CD4-positive, alpha-beta T cell (primary cell): ENCODE measurements at regions not wholly inside any gene's neighbourhood (a gene's known extent, or its start where the extent isn't known, plus 50 kb on each side); places are given as distances from the start of the nearest gene placed in this dataset.

Experiments
- ATAC-seq: fragments of 200-7000 bp; cut with Tn5 transposase; one replicate; pipeline ENCODE4 v1.10.0; 2022; ENCODE audit warnings: mild to moderate bottlenecking; ENCODE audit not compliant: poor library complexity
- CTCF ChIA-PET: fragments of 350-600 bp; sonication (Branson Sonifier 250); formaldehyde crosslinking; loops from one replicate; lab custom pipeline; 2021; ENCODE audit warnings: antibody characterized with exemption, inconsistent platforms; lab: Charles Lee
- POLR2A ChIA-PET: fragments of 350-600 bp; sonication (Branson Sonifier 250); formaldehyde crosslinking; loops from one replicate; lab custom pipeline; 2021; ENCODE audit warnings: antibody characterized with exemption, inconsistent platforms; lab: Charles Lee
- DNase-seq, 14 experiments: peaks; one replicate each; pipeline ENCODE4 v3.0.0-alpha.2; 2013 to 2020; ENCODE audit warnings: mixed read lengths in 2 of 14
- H3K27ac ChIP-seq, 2 donors: one replicate each; pipeline versions ENCODE4 v1.5.1 to v1.7.0; 2013; ENCODE audit warnings: low read length in 2 of 2, low read depth in 1 of 2, mild to moderate bottlenecking in 1 of 2
- H3K27me3 ChIP-seq, 2 experiments: 1 replicate in 1 of 2; 2 replicates in 1 of 2; pipeline versions ENCODE4 v1.6.1 to v1.7.0; 2013; ENCODE audit warnings: low read length in 2 of 2, control low read depth in 1 of 2, mild to moderate bottlenecking in 1 of 2, moderate library complexity in 1 of 2; ENCODE audit not compliant: insufficient read depth in 2 of 2, control insufficient read depth in 1 of 2
- H3K36me3 ChIP-seq: one replicate; pipeline ENCODE4 v1.6.1; 2013; ENCODE audit warnings: low read length, control low read depth; ENCODE audit not compliant: insufficient read depth
- H3K4me1 ChIP-seq: one replicate; pipeline ENCODE4 v1.6.1; 2013; ENCODE audit warnings: low read length, control low read depth; ENCODE audit not compliant: insufficient read depth
- H3K4me3 ChIP-seq: one replicate; pipeline ENCODE4 v1.5.1; 2013; ENCODE audit warnings: mild to moderate bottlenecking, low read length, moderate library complexity
- H3K9me3 ChIP-seq, 2 experiments: 1 replicate in 1 of 2; 2 replicates in 1 of 2; pipeline versions ENCODE4 v1.6.1 to v1.7.0; 2013; ENCODE audit warnings: low read length in 2 of 2, mild to moderate bottlenecking in 2 of 2, control low read depth in 1 of 2, moderate library complexity in 1 of 2; ENCODE audit not compliant: control insufficient read depth in 1 of 2, insufficient read depth in 1 of 2
- H3K27ac Mint-ChIP-seq: one replicate; pipeline ENCODE4 v1.8.0; 2020; ENCODE audit warnings: mixed read lengths
- H3K27me3 Mint-ChIP-seq: one replicate; pipeline ENCODE4 v1.8.0; 2021; ENCODE audit warnings: mixed read lengths
- H3K36me3 Mint-ChIP-seq: one replicate; pipeline ENCODE4 v1.8.0; 2021; ENCODE audit warnings: low read depth, mixed read lengths
- H3K4me1 Mint-ChIP-seq: one replicate; pipeline ENCODE4 v1.8.0; 2021; ENCODE audit warnings: low read depth, mixed read lengths
- H3K4me3 Mint-ChIP-seq: one replicate; pipeline ENCODE4 v1.8.0; 2020; ENCODE audit warnings: mild to moderate bottlenecking, mixed read lengths
- H3K9me3 Mint-ChIP-seq: one replicate; pipeline ENCODE4 v1.8.0; 2020; ENCODE audit warnings: mixed read lengths
- CTCF ChIP-seq: fragments of 200-600 bp; IDR thresholded peaks from one replicate; pipeline ENCODE4 v1.8.0; 2022; ENCODE audit warnings: antibody characterized with exemption, mild to moderate bottlenecking
- intact Hi-C, 2 experiments: fragments of 100-400 bp; cut with DNase I in 1 of 2; cut with micrococcal nuclease in 1 of 2; formaldehyde crosslinking; loops; one replicate each; pipeline versions ENCODE4 v1.15.1 to v1.9.0; 2023 to 2025; cut with DNase I, micrococcal nuclease

- no peak overlapping the region for H3K27ac ChIP-seq
- intact Hi-C loops, result no loop called here
- Mint-ChIP-seq H3K36me3 (no peaks in the 10 kb centered on the region), H3K27ac (no peak overlapping the region), H3K9me3 (no peaks in the 10 kb centered on the region), H3K27me3 (peaks cover 15% of the 10 kb centered on the region), H3K4me3 (no peak overlapping the region), H3K4me1 (no peaks in the 10 kb centered on the region)
- no peaks in the 10 kb centered on the region for H3K4me1 ChIP-seq
- no peak overlapping the region for H3K4me3 ChIP-seq
- ATAC-seq, result no peak
- no peak for TF ChIP-seq CTCF
- DNase-seq, result no peak
- H3K27me3 ChIP-seq, result no peaks in the 10 kb centered on the region
- no peaks in the 10 kb centered on the region for H3K36me3 ChIP-seq
- ChIA-PET POLR2A (no interaction called here), CTCF (no interaction called here)
- peaks cover 0 to 4% of the 10 kb centered on the region in 2 experiments for H3K9me3 ChIP-seq
Observed at GRCh38 chr15:96158938-96159337, 171.6 kb upstream of the NR2F2 start.

DNA sequence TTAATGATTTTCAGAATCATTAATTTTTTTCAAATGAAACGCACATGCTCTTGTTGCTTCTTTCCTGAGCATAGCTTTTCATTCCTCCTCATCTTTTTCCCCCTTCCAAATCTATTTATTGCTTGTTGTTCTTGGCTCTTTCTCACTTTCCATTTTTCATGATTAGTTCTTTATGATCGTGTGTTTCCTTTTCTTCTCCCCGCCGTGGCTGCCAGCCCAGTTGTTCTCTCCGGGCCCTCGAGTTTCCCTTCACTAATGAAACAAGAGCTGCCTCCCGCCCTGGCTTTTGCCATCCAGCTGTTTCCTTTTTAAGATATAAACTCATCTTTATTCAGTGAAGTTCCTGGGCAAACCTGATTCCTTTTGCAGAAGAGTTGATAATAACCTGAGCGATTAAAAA lies 170.2 kb upstream of the NR2F2 start:
- Mint-ChIP-seq H3K9me3 (no peaks in the 10 kb centered on the region), H3K27ac (no peak overlapping the region), H3K4me3 (no peak overlapping the region), H3K4me1 (no peaks in the 10 kb centered on the region), H3K27me3 (peaks cover 15% of the 10 kb centered on the region), H3K36me3 (no peaks in the 10 kb centered on the region)
- DNase-seq (no peak), ATAC-seq (no peak)
- Histone ChIP-seq H3K9me3 (peaks cover 0 to 4% of the 10 kb centered on the region in 2 experiments), H3K4me1 (no peaks in the 10 kb centered on the region), H3K27me3 (no peaks in the 10 kb centered on the region), H3K36me3 (no peaks in the 10 kb centered on the region), H3K27ac (no peak overlapping the region), H3K4me3 (no peak overlapping the region)
- ChIA-PET POLR2A (no interaction called here), CTCF (interaction anchor here (0.7 kb wide), 1 partner anchor 327 kb away, joined by 4 read pairs; no protein-coding TSS in a partner anchor)
- no peak for TF ChIP-seq CTCF
- intact Hi-C loops, result loop anchor here in 1 of 2 experiments (10.0 kb wide), 1 partner anchor 915 kb away; no protein-coding TSS in a partner anchor

DNA sequence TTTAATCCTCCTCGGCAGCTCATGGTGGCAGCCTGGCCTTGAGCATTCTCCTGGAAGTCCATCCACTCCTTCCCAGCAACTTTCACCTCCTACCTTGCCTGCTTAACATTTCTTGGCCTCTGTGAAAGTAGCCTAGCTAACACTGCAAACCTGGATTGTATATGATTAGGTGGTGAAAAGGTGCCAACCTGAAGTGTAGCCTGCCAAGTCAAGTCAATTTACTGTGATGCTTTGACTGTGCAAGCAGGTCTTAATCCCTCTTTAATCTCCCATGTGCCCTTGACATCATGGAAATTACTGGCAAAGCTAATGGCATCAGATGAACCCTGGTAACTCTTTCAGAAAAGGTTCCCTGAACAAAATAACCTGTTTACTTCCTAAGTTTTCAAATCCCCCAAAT lies 169.7 kb upstream of the NR2F2 start:
- peaks cover 0 to 4% of the 10 kb centered on the region in 2 experiments for H3K9me3 ChIP-seq
- H3K27me3 Mint-ChIP-seq, result peaks cover 15% of the 10 kb centered on the region
- H3K4me1 Mint-ChIP-seq, result no peaks in the 10 kb centered on the region
- CTCF ChIA-PET, result interaction anchor here (0.5 kb wide), 1 partner anchor 45 kb away, joined by 4 read pairs; no protein-coding TSS in a partner anchor
- H3K27ac ChIP-seq, result no peak overlapping the region
- no peak overlapping the region for H3K4me3 ChIP-seq
- H3K4me3 Mint-ChIP-seq, result no peak overlapping the region
- no peaks in the 10 kb centered on the region for H3K4me1 ChIP-seq
- H3K27ac Mint-ChIP-seq, result no peak overlapping the region
- H3K27me3 ChIP-seq, result no peaks in the 10 kb centered on the region
- intact Hi-C loops, result loop anchor here in 1 of 2 experiments (10.0 kb wide), 1 partner anchor 916 kb away; no protein-coding TSS in a partner anchor
- ATAC-seq (no peak), DNase-seq (no peak)
- no peaks in the 10 kb centered on the region for H3K36me3 ChIP-seq
- H3K36me3 Mint-ChIP-seq, result no peaks in the 10 kb centered on the region
- no peaks in the 10 kb centered on the region for H3K9me3 Mint-ChIP-seq
- TF ChIP-seq CTCF, result no peak
- POLR2A ChIA-PET, result no interaction called here
